NCI-H460 (cell line): ENCODE measurements at regions not wholly inside any gene's neighbourhood (a gene's known extent, or its start where the extent isn't known, plus 50 kb on each side); places are given as distances from the start of the nearest gene placed in this dataset.

Experiments used
- DNase-seq: peaks from one replicate; pipeline ENCODE4 v3.0.0-alpha.2; 2016; ENCODE audit warnings: low read depth; ENCODE audit errors: extremely low read depth

DNA sequence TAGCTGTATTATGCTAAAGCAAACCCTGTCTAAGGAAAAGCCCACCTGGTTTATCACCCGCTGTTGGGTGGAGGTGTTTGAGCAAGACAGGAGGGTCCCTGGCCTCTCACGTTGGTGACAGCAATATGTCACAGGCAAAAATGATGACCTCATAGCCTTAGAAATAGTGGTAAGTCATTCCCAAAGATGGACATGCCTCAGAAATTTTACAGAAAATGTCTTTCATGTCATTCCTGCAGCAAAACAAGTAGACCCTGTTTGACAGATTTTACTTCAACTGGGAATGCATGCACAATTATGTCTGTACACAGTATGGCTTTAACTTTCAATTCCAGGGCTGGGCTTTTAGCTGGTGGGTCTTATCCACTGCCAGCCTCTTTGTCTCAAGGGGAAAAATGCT, 362.3 kb upstream of the C2CD4B start:
- no peak for DNase-seq

DNA sequence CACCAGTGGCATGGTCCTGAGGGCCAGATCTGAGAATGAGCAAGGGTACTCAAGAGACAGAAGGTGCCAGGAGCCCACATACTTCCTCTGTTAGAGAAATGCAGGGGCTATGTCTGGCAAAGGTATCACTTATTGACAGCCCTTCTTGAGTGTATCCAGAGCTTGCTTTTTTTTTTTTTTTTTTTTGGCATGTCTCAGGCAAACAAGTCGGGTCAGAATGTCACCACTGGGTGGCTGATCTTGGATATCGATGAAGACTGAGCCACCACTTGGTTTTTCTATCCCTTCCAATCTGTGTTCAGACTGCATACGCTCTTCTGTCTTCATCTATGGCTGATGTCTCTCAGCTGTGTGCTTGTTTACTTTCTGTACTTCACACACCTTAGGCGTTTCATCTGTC, 363.4 kb upstream of the C2CD4B start:
- DNase-seq = no peak

DNA sequence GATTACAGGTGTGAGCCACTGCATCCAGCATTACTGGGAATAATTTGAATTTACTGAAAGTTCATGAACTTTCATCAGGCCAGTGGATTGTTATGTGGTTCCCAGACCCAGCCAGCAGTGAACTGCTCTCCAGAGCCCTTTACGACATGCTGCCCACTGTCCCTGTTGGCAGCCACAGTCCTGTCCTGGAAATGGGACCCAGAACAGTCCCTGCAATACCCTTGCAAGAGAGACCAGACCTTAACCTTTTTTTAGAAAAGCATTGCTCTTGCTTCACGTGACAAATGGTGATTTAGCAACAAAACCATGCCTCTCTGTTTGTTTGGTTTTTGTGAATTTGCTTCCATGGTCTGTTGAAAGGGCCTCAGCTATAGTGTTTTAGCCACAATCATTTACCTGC, 367.3 kb upstream of the C2CD4B start:
- DNase-seq = no peak

DNA sequence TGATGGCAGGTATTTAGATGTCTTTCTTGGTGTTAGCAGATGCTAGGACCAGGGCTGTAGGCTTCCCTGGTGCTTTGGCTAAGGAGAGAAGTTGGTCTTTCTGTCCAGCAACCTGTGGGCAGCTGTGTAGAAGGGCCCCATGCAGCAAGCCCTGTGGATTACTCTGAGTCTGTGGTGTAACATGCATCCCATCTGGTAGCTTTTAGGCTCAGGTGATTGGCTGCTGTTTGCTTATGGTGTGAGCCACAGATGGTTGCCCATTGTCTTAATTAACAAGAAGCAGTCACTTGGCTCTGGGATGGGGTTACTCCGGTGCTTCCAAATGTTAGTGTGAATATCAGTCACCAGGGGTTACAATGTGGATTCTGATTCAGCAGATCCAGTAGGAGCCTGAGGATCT, 368.6 kb upstream of the C2CD4B start:
- no peak for DNase-seq

DNA sequence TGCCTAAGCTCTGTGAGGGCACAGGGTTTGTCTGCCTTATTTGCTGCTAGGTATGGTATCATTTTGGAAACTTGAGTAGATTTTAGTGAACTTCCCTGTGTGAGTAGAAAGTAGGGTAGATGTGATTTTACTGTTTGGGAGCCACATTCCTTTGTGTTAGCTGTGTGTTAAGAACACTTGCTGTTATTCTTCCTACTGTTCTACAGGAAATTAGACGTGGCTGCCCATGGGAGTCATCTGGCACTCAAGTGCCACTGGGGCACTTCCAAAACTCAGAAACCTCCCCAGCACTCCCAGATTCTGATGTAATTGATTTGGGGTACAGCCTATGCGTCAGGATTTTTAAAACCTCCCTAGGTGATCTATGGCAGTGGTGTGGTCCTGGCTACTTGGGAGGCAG, 369.9 kb upstream of the C2CD4B start:
- no peak for DNase-seq

DNA sequence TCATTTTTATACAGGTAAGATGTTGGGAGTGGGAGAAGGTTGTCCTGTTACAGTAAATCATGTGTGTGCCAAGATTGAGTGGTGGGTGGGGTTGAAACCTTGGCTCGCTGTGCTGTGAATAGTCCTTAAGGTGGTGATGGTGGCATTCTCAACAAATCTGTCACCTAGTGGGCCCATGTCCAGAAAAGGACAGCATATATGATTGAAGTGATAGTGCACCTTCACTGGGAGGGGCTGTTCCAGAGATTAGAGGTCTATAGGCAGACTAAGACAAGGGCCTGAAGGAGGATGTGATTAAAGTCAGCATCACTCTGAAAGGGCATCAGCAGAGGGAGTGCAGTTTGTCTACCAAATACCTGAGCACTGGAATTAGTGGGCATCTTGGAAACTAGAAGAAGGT, 374.2 kb upstream of the C2CD4B start:
- no peak for DNase-seq

DNA sequence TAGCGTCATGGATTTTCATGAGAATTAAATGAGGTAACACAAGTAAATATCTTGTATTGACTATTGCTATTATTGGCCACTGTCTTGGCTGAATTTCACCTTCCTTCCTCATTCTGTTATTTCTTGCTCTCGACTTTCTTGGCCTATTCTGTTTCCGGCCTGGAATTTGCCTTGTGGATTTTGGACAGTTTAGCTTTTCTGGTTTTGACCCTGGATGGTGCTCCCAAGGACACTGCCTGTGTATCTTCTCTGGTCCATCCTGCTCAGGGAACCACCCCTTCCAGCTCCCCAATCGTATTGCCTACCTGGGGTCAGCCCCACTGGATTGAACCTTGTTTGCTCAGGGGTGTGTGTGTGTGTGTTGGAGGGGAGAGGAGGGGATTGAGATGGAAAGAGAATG, 376.2 kb upstream of the C2CD4B start:
- DNase-seq = no peak

DNA sequence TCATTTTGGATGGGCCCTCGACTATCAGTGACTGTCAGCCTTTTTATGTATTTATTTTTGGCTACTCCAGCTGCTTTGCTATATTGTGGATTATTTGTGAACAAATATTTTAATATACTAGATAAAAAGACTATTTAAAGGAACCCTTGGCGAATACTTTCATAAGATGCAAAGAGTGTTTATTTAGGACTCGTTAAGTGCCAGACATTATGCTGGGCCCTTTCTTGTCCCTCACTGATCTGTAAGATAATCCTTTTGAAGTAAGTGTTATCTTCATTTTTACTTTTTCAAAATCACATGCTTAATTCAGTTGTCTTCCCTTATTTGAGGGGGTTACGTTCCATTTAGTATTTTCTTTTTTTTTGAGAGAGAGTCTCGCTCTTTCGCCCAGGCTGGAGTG, 376.8 kb upstream of the C2CD4B start:
- DNase-seq = no peak

DNA sequence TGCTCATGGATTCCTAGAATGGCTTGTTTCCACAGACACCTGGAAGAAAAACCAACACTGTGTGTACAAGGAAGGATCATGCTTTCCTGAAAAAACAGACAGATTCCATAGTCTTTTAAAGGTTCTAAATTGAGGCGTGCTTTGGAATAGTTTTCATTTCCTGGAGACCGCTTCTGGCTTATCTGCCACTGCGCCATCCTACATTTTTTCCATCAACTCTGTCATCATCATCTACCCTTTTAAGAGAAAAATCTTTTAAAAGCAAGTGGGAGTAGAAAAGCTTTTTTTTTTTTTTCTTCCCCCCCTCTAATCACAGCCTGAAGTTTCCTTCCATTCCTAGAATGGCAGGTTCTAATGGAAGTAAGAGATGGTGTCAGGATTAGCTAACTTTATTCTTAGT, 379.4 kb upstream of the C2CD4B start:
- no peak for DNase-seq

DNA sequence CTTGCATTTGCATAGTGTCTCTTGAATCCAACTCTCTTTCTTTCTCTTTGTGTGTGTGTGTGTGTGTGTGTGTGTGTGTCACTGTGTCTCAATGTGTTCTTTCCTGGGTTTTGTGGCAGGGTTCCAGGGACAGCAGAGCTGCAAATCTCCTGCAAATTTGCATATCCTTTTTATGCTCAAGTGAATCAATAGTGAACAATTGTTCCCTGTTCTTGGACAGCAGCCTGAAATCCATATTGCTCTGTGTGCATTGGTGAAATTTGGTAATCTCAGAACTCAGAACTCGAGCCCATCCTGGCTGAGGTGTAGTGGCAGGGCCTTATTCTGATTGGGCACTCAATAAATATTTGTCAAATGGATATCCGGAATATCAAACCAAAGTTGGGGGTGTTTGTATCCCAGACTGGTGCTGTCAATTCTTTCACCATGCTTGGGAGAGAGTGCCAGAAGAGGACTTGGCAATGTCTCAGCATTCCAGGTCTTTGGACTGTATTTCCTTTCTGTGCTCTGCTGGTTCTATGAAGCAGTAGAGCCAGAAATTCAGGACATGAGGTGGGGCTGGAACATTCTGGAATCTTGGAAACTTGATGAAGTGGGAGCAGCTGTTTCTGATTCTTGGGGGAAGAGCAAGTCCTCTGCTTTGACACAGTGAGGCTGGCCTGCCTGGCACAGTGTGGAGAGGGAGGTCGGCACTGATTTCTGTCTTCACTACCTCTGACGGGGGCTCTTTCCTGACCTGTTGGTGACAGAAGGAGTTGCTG, 380.6 kb upstream of the C2CD4B start:
- DNase-seq = no peak

DNA sequence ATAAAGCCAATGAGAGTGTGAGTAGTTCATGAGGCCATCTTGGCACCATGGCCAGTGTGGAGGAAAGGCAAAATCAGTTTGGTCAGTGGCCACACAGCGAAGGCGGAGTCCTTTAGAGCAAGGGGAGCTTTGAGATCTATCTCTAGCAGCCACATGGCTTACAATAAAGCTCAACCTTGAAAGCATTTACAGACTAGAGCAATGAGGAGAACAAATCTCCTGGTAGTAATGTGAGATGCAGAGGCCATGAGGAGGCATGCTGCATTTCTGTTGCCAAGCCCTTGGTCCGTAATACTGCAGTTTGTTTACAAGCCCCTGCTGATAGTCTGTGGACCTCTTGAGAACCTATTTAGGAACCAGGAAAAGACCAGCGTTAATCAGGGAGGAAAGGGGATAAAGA, 381.5 kb upstream of the C2CD4B start:
- no peak for DNase-seq

DNA sequence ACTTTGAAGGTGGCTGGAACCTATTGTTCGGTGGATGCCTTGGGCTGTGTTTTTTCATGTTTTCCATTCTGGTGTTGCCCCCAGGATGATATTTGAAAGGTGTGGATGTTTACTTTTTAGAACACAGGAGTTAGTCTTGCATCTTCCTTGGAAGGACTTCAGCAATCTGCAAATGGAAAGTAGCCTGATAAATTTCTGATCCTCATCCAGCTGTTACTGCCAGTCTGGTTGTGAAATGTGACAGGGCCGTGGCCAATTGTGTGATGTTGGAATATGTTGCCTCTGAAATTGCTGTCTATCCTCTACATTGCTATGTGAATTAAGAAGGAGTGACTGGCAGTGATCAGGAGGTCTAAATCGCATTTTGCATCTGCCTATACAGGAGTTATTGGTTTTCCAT, 382.5 kb upstream of the C2CD4B start:
- no peak for DNase-seq

DNA sequence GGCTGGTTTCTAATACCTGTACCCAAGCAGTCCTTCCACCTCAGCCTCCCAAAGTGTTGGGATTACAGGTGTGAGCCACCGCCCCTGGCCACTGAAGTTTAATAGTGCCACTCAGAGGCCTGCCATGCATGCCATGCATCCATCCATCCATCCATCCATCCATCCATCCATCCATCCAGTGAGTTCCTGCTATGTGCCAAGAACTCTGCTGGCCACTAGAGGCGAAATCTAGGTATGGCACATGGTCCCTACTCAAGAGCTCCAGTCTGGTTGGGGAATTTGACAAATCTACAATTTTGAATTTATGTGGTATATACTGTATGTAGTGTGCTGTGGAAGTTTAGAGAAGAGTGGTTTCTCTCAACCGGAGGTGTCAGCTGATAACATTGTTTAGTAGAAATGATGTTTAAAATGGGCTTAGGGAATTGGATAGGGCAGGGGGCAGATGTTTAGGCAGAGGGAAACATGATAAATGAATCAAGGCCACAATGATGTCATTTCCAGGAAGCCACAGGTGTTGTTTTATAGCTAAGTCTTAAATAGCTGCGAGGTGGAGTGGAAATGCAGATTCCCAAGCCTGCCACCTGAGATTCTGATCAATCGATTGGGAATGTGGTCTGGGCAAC, 384.4 kb upstream of the C2CD4B start:
- DNase-seq = peak; percentile 43

DNA sequence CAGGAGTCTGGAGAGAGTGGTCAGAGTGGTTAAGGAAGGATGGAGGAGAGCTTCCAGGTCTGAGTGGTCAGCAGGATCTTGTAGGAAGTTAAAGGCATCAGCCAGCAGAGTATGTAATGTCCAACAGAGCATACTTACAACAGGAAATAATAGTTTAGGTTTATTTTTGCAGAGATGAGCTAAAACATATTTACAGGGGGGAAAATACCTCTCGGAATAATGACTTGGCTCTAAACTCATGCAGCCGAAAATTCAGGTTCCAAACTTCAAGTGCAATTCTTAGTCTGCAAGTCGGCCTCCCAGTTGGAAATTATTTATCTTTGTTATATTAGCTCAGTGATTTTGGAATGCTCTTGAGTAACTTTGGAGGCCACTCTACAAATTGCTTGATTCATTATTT, 385.0 kb upstream of the C2CD4B start:
- no peak for DNase-seq

DNA sequence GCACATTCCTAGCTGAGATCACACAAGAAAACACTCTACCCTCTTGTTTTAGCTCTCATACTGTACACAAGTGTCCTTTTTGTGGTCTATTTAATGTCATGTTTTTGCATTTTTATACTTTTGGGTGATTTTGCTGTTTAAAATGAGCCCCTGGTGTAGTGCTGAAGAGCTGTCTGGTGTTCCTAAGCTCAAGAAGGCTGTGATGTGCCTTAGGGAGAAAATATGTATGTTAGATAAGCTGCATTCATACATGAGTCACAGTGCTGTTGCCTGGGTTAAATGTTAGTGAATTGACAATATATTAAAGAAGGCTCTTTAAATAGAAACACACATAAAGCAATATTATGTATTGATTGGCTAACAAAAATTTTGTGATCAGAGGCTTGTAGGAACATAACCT, 387.4 kb upstream of the C2CD4B start:
- DNase-seq = no peak

DNA sequence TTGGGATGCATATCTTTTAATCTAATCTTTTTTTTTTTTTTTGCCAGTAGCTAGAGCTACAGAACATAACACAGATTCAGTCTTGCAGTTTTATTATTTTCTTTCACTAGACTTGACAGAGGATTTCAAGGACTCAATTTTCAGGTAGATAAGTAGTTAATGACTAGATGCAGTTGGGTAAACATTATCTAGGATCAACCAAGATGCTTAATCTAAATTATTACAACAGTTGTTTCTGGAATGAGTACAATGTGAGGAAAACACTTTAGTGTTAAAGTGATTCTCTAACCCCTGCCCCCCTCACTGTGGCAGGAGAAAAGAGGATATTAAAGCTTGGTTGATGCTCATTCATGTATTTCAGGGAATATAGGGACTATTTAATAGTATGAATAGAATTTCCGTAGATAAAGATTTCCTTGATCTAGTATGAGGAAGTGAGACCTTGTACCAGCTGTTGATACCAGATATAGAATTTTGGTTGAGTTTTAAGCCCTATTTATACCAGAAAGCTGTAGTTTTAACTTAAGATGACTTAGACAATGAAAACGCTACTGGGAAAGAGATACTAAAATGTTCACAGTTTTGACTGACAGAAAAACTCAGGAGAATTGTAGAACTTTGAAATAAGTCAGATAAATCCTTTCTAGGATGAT, 389.0 kb upstream of the C2CD4B start:
- no peak for DNase-seq

DNA sequence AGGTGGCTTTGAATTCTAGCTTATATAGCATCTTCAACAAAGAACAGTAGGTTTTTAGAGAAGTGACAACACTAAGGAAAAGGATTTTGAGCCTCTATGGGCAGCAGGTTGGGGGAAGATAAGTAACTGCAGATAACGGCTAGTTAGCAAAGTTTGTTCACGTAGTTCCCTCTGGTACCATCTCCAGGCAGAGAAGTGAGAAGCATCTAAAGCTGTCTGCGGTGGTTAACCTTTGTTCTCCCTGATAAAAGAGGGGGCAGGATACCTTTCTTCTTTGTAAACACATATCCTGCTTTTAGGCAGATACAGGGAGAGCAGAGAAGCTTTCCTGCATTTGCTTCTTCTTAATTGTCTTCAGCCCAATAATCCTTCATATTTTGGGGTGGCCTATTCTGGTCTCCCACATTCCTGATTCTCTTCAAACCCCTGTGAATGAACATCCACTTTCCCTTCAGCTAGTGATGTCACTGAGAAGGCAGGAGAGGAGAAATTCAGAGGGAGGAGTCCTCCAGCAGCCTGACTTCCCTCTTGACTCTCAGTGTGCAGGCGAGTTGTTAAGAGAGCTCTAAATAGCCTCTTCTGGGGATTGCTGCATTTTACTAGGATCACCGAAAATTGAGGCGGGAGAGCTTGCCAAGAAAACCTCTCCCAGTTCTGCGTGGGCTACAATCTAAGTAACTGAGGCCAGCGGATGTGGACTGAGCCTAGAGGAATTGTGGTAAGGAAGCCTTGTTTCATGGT, 393.7 kb upstream of the C2CD4B start:
- no peak for DNase-seq

DNA sequence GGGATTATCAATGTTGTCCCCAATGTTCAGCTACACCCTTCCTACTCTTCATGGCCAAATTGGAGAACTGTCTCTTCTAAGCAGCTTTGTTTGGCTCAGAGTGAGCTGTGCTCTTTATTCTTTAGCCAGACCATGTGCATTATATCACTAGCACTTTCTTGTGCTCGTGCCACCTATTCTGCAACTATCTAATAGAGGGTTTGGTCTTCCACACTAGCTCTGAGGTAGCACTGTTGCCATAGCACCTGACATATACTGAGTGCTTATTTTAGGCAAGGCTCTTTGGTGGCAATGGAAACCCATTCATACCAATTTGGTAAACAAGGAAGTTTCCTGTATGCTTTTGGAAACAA, 394.3 kb upstream of the C2CD4B start:
- DNase-seq = no peak

DNA sequence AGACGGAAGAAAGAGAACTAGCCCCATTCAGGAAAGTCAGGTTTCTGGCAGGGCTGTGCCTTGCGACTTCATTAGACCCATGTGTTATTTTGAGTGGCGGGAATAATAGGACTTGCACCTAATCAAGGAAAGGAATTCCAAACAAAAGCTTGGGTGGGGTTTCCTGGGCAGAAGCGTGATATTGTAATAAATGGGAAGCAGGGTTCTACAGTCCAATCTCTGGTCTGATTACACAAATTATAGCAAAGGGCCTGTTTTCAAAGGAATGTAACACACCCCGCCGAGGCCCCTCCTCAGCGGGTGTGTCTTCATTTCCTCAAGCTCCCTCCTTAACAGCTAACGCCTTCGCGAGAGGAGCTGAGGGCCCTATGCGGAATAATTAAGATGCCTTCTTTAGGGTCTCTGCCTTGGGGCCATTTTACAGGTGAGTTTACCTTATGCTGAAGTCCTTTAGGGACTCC, 396.0 kb upstream of the C2CD4B start:
- no peak for DNase-seq

DNA sequence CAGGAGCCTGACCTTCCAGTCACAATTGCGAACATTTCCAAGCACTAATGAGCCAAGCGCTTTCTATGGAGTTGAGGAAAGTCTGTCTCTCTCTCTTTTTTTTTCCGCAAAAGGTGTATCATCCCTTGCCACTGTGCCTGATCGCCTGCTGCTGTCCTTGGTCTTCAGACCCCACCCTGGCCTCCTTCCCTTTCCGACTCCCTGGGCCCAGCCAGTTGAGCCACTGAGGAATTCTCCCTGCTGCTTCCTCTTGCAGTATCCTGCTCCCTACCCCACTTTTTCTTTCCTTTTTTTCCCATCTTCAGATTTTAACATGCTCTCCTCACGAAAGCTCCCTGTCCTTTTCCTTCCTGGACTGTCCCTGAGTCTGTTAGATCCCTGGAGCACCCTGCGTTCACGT, 396.5 kb upstream of the C2CD4B start:
- DNase-seq = no peak

DNA sequence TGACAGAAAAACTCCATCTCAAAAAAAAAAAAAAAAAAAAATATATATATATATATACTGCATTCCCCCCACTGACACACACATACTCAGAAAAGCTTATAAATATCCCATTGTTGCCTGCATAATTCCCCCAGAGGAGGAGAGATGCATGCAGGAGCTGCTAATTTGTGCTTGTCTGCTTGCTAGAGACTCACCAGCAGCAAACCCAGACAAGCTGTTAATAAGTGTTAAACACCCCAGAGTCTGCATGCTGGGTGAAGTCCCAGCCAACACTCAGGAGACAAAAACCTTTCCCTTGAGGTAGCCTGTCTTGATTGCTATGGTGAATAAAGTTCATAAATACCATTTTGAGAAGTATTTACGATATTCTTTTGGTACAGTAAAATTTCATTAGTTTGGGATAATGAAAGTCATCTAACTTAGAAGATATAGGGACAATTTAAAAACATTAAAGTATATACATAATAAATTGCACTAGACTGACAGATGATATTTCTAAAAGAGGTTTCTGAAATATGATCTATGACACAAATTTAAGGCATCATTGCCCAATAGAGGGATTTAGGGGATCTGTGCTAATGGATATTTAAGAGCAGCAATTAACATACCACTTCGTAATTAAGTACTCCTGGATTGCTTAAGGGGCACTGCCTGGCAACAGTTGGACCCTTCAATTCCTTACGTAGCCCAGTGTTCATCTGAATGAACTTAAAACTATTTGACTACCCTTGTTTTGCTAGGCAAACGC, 400.0 kb upstream of the C2CD4B start:
- DNase-seq = no peak
